Liver (tissue), 8 donors: ENCODE measurements at regions not wholly inside any gene's neighbourhood (a gene's known extent, or its start where the extent isn't known, plus 50 kb on each side); places are given as distances from the start of the nearest gene placed in this dataset.

Source experiments
- DNase-seq: peaks from one replicate; pipeline ENCODE4 v3.0.0-alpha.2; 2017; ENCODE audit warnings: low spot score
- H3K27ac ChIP-seq, 2 donors: one replicate each; pipeline ENCODE4 v1.7.0; 2013; ENCODE audit warnings: inconsistent platforms in 2 of 2, low read length in 2 of 2, control low read depth in 1 of 2, low read depth in 1 of 2, mild to moderate bottlenecking in 1 of 2
- H3K27me3 ChIP-seq, 4 donors: one replicate each; pipeline versions ENCODE4 v1.6.1 to v1.7.0; 2013; ENCODE audit warnings: low read length in 3 of 4, inconsistent platforms in 1 of 4, mild to moderate bottlenecking in 1 of 4, moderate library complexity in 1 of 4; ENCODE audit not compliant: control insufficient read depth in 4 of 4, insufficient read depth in 4 of 4
- H3K36me3 ChIP-seq, 4 donors: one replicate each; pipeline versions ENCODE4 v1.6.1 to v1.7.0; 2013; ENCODE audit warnings: low read length in 3 of 4, mild to moderate bottlenecking in 3 of 4, low read depth in 1 of 4, moderate library complexity in 1 of 4; ENCODE audit not compliant: control insufficient read depth in 4 of 4, insufficient read depth in 3 of 4
- H3K4me1 ChIP-seq, 4 donors: one replicate each; pipeline versions ENCODE4 v1.6.1 to v1.7.0; 2013; ENCODE audit warnings: low read length in 3 of 4, mild to moderate bottlenecking in 3 of 4, moderate library complexity in 1 of 4; ENCODE audit not compliant: control insufficient read depth in 4 of 4, insufficient read depth in 4 of 4
- H3K4me3 ChIP-seq, 3 donors: one replicate each; pipeline versions ENCODE4 v1.6.1 to v1.7.0; 2013; ENCODE audit warnings: low read length in 3 of 3, control low read depth in 1 of 3, low read depth in 1 of 3, mild to moderate bottlenecking in 1 of 3
- H3K9ac ChIP-seq, 2 donors: one replicate each; pipeline ENCODE4 v1.7.0; 2013; ENCODE audit warnings: low read length in 2 of 2, mild to moderate bottlenecking in 2 of 2, moderate library complexity in 2 of 2, control low read depth in 1 of 2, low read depth in 1 of 2
- H3K9me3 ChIP-seq, 4 donors: one replicate each; pipeline versions ENCODE4 v1.6.1 to v1.7.0; 2013; ENCODE audit warnings: low read length in 3 of 4; ENCODE audit not compliant: control insufficient read depth in 4 of 4
- EGR1 ChIP-seq, 2 donors: IDR thresholded peaks; 2 replicates each; pipeline ENCODE4 v1.6.1; 2016 to 2018; ENCODE audit warnings: antibody characterized with exemption in 2 of 2, low read depth in 2 of 2
- FOXA1 ChIP-seq: IDR thresholded peaks from 2 replicates; pipeline ENCODE4 v1.6.1; 2016; ENCODE audit warnings: antibody characterized with exemption
- FOXA2 ChIP-seq: IDR thresholded peaks from 2 replicates; pipeline ENCODE4 v1.6.1; 2016; ENCODE audit warnings: antibody characterized with exemption
- GABPA ChIP-seq, 2 donors: IDR thresholded peaks in 1 of 2; conservative IDR thresholded peaks in 1 of 2; 2 replicates each; pipeline ENCODE4 v1.6.1; 2016; ENCODE audit warnings: antibody characterized with exemption in 2 of 2, mild to moderate bottlenecking in 1 of 2, moderate library complexity in 1 of 2
- HNF4A ChIP-seq, 2 donors: conservative IDR thresholded peaks; 2 replicates each; pipeline ENCODE4 v1.6.1; 2016; ENCODE audit warnings: antibody characterized with exemption in 2 of 2, mild to moderate bottlenecking in 2 of 2
- HNF4G ChIP-seq: IDR thresholded peaks from 2 replicates; pipeline ENCODE4 v1.6.1; 2016; ENCODE audit warnings: antibody characterized with exemption
- JUND ChIP-seq, 2 donors: IDR thresholded peaks; 2 replicates each; pipeline ENCODE4 v1.6.1; 2016; ENCODE audit warnings: antibody characterized with exemption in 2 of 2
- MAX ChIP-seq: IDR thresholded peaks from 2 replicates; pipeline ENCODE4 v1.6.1; 2016; ENCODE audit warnings: antibody characterized with exemption
- NR2F2 ChIP-seq: IDR thresholded peaks from 2 replicates; pipeline ENCODE4 v1.6.1; 2016; ENCODE audit warnings: antibody characterized with exemption
- RAD21 ChIP-seq, 2 donors: IDR thresholded peaks; 2 replicates each; pipeline ENCODE4 v1.6.1; 2016; ENCODE audit warnings: antibody characterized with exemption in 2 of 2, mild to moderate bottlenecking in 2 of 2
- REST ChIP-seq: IDR thresholded peaks from 2 replicates; pipeline ENCODE4 v1.6.1; 2016; ENCODE audit warnings: antibody characterized with exemption, mild to moderate bottlenecking
- RXRA ChIP-seq, 2 donors: IDR thresholded peaks; 2 replicates each; pipeline ENCODE4 v1.6.1; 2017 to 2018; ENCODE audit warnings: antibody characterized with exemption in 2 of 2, mild to moderate bottlenecking in 1 of 2
- SP1 ChIP-seq: IDR thresholded peaks from 2 replicates; pipeline ENCODE4 v1.6.1; 2018; ENCODE audit warnings: antibody characterized with exemption, mild to moderate bottlenecking
- TAF1 ChIP-seq: conservative IDR thresholded peaks from 2 replicates; pipeline ENCODE4 v1.6.1; 2016; ENCODE audit warnings: antibody characterized with exemption, mild to moderate bottlenecking
- YY1 ChIP-seq: IDR thresholded peaks from 2 replicates; pipeline ENCODE4 v1.6.1; 2016; ENCODE audit warnings: antibody characterized with exemption, mild to moderate bottlenecking
- ZBTB33 ChIP-seq: IDR thresholded peaks from 2 replicates; pipeline ENCODE4 v1.6.1; 2016; ENCODE audit warnings: antibody characterized with exemption
- WGBS: extraction: QIAGEN DNeasy Blood & Tissue Kit; methylation state at CpG from one replicate; pipeline ENCODE4 v1.1.7; 2013; 5-methylcytosine and 5-hydroxymethylcytosine counted together
- TF ChIP-seq, protein P1 (sequence below): fragments of 150-350 bp; IDR thresholded peaks from 2 replicates; pipeline ENCODE4 v1.5.1; 2017; ENCODE audit warnings: improper control_type of control experiment, low read depth, low read length; ENCODE audit not compliant: missing input control
- TF ChIP-seq, protein P2 (sequence below): IDR thresholded peaks from 2 replicates; pipeline ENCODE4 v1.6.1; 2016; ENCODE audit warnings: antibody characterized with exemption
- donor health status: healthy.
- donor health status: healthy.
- donor health status: healthy.
- donor health status: healthy.
- donor health status: healthy.

DNA sequence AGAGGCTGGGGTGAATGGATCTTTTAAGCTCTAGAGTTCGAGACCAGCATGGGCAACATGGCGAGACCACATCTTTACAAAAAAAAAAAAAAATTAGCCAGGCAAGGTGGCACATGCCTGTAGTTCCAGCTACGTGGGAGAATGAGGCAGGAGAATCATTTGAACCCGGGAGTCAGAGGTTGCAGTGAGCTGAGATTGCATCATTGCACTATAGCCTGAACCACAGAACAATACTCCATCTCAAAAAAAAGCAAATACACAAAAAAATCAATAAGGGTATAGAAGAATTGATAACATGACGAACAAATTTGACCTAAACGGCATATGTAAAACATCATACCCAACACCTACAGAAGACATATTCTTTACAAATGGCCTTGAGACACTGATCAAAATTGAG, 668.4 kb downstream of the MECOM start:
- 57% methylated on average over 6 of the region's 6 CpGs for WGBS
- Histone ChIP-seq H3K4me1 (no peaks in the 10 kb centered on the region), H3K4me3 (no peak overlapping the region), H3K27ac (no peak overlapping the region), H3K9me3 (no peaks in the 10 kb centered on the region), H3K27me3 (no peaks in the 10 kb centered on the region), H3K9ac (no peak overlapping the region), H3K36me3 (no peaks in the 10 kb centered on the region)
- TF ChIP-seq RAD21 (IDR thresholded peaks at IDR 0.05) (no peak), EGR1 (IDR thresholded peaks at IDR 0.05; ENCODE audit: low read depth in 2 of 2) (no peak), ZBTB33 (no peak), GABPA (IDR thresholded peaks at IDR 0.05 in 1 of 2, conservative IDR thresholded peaks at IDR 0.05 in 1 of 2) (no peak), SP1 (no peak), MAX (no peak), REST (no peak), JUND (IDR thresholded peaks at IDR 0.05) (no peak), NR2F2 (no peak), YY1 (no peak), HNF4A (conservative IDR thresholded peaks at IDR 0.05) (no peak), FOXA2 (no peak), HNF4G (no peak), FOXA1 (no peak), TAF1 (no peak), RXRA (IDR thresholded peaks at IDR 0.05) (no peak)
- TF ChIP-seq, protein P1, sequence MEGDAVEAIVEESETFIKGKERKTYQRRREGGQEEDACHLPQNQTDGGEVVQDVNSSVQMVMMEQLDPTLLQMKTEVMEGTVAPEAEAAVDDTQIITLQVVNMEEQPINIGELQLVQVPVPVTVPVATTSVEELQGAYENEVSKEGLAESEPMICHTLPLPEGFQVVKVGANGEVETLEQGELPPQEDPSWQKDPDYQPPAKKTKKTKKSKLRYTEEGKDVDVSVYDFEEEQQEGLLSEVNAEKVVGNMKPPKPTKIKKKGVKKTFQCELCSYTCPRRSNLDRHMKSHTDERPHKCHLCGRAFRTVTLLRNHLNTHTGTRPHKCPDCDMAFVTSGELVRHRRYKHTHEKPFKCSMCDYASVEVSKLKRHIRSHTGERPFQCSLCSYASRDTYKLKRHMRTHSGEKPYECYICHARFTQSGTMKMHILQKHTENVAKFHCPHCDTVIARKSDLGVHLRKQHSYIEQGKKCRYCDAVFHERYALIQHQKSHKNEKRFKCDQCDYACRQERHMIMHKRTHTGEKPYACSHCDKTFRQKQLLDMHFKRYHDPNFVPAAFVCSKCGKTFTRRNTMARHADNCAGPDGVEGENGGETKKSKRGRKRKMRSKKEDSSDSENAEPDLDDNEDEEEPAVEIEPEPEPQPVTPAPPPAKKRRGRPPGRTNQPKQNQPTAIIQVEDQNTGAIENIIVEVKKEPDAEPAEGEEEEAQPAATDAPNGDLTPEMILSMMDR = no peak
- TF ChIP-seq, protein P2, sequence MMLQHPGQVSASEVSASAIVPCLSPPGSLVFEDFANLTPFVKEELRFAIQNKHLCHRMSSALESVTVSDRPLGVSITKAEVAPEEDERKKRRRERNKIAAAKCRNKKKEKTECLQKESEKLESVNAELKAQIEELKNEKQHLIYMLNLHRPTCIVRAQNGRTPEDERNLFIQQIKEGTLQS = no peak
- no peak for DNase-seq

DNA sequence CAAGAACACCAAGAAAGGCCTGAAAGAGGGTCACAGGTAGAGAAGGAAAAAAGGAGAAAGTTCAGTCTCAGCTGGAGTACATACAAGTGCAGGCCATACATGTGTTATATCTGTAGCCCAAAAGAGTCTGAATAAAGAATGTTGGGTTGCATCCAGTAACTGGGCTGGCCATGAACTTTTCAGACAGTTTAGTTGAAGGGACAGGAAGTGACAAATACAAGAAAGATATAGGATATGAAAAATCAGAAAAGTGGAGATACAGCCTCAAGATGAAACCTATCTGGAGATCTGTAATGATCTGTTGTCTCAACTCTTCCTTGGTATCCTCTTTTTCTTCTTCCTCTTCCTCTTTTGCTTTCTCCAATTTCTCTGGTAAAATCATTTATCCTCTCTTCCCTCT, 671.7 kb downstream of the MECOM start:
- H3K4me1 ChIP-seq = no peaks in the 10 kb centered on the region
- H3K4me3 ChIP-seq = no peak overlapping the region
- no peaks in the 10 kb centered on the region for H3K9me3 ChIP-seq
- DNase-seq = no peak
- no peaks in the 10 kb centered on the region for H3K36me3 ChIP-seq
- TF ChIP-seq, protein P2 = no peak
- TF ChIP-seq EGR1 (IDR thresholded peaks at IDR 0.05; ENCODE audit: low read depth in 2 of 2) = no peak
- no peak for TF ChIP-seq GABPA (IDR thresholded peaks at IDR 0.05 in 1 of 2, conservative IDR thresholded peaks at IDR 0.05 in 1 of 2)
- no peak for TF ChIP-seq ZBTB33
- no peak for TF ChIP-seq SP1
- no peak for TF ChIP-seq YY1
- TF ChIP-seq HNF4A (conservative IDR thresholded peaks at IDR 0.05) = no peak
- no peak for TF ChIP-seq TAF1
- no peak for TF ChIP-seq FOXA1
- TF ChIP-seq JUND (IDR thresholded peaks at IDR 0.05) = no peak
- no peak for TF ChIP-seq RAD21 (IDR thresholded peaks at IDR 0.05)
- no peak for TF ChIP-seq RXRA (IDR thresholded peaks at IDR 0.05)
- no peak for TF ChIP-seq REST
- no peak overlapping the region for H3K9ac ChIP-seq
- no peak overlapping the region for H3K27ac ChIP-seq
- H3K27me3 ChIP-seq = no peaks in the 10 kb centered on the region
